ENCODE measurements at regions not wholly inside any gene's neighbourhood (a gene's known extent, or its start where the extent isn't known, plus 50 kb on each side); places are given as distances from the start of the nearest gene placed in this dataset.

DNA sequence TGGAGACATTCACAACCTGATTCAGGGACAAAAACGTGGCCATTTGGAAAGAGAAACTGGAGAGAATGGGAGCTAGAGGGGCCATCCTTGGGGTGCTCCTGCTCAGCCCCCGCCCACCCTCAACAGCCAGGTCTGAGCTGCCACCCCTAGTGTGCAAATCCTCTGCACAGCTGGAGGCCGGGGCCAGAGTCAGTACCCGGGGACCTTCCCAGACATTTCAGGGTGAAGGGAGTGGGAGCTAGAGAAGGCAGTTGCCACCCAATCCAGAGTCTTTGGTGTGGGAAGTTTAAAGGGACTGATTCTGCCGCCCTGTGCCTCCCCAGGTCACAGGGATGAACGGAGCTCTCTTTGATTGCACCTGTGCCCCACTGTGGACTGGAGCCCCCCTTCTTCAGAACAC, 397.4 kb downstream of the MATN1 start:
- TF ChIP-seq, protein P1, sequence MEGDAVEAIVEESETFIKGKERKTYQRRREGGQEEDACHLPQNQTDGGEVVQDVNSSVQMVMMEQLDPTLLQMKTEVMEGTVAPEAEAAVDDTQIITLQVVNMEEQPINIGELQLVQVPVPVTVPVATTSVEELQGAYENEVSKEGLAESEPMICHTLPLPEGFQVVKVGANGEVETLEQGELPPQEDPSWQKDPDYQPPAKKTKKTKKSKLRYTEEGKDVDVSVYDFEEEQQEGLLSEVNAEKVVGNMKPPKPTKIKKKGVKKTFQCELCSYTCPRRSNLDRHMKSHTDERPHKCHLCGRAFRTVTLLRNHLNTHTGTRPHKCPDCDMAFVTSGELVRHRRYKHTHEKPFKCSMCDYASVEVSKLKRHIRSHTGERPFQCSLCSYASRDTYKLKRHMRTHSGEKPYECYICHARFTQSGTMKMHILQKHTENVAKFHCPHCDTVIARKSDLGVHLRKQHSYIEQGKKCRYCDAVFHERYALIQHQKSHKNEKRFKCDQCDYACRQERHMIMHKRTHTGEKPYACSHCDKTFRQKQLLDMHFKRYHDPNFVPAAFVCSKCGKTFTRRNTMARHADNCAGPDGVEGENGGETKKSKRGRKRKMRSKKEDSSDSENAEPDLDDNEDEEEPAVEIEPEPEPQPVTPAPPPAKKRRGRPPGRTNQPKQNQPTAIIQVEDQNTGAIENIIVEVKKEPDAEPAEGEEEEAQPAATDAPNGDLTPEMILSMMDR (conservative IDR thresholded peaks at IDR 0.05; ENCODE audit: low read length), result no peak
- no peak for TF ChIP-seq EZH2phosphoT487 (IDR thresholded peaks at IDR 0.05; ENCODE audit: borderline replicate concordance)
